Type B pancreatic cell (in vitro differentiated cells): ENCODE measurements at regions not wholly inside any gene's neighbourhood (a gene's known extent, or its start where the extent isn't known, plus 50 kb on each side); places are given as distances from the start of the nearest gene placed in this dataset.

ENCODE experiments used
- DNase-seq: peaks from one replicate; pipeline ENCODE4 v3.0.0; 2021; ENCODE audit warnings: mixed read lengths; ENCODE audit not compliant: unreplicated experiment; ENCODE audit errors: extremely low spot score
- H3K27ac Mint-ChIP-seq: 2 replicates; pipeline ENCODE4 v1.8.0; 2021; ENCODE audit warnings: mild to moderate bottlenecking, mixed read lengths
- H3K27me3 Mint-ChIP-seq: 2 replicates; pipeline ENCODE4 v1.8.0; 2021; ENCODE audit warnings: mixed read lengths
- H3K36me3 Mint-ChIP-seq: 2 replicates; pipeline ENCODE4 v1.8.0; 2021; ENCODE audit warnings: mixed read lengths
- H3K4me1 Mint-ChIP-seq: one replicate; pipeline ENCODE4 v1.8.0; 2021; ENCODE audit warnings: mixed read lengths; ENCODE audit not compliant: unreplicated experiment
- H3K4me3 Mint-ChIP-seq: 2 replicates; pipeline ENCODE4 v1.8.0; 2021; ENCODE audit warnings: mild to moderate bottlenecking, mixed read lengths
- H3K9me3 Mint-ChIP-seq: 2 replicates; pipeline ENCODE4 v1.8.0; 2021; ENCODE audit warnings: mixed read lengths
- CTCF ChIP-seq: fragments of 200-600 bp; sonication (generic); conservative IDR thresholded peaks from 2 replicates; pipeline ENCODE4 v1.5.0; 2021; ENCODE audit warnings: antibody characterized with exemption, mild to moderate bottlenecking

- Mint-ChIP-seq H3K36me3 (no peaks in the 10 kb centered on the region), H3K9me3 (no peaks in the 10 kb centered on the region), H3K27me3 (peaks cover 23% of the 10 kb centered on the region), H3K4me3 (no peak overlapping the region), H3K27ac (no peak overlapping the region), H3K4me1 (no peaks in the 10 kb centered on the region)
- TF ChIP-seq CTCF, result no peak
- no peak for DNase-seq
These were observed 726.4 kb downstream of the BRD1 start for GRCh38 chr22:49101225-49101624.

GRCh38 chr22:49100773-49101172, 726.9 kb downstream of the BRD1 start:
- Mint-ChIP-seq H3K27ac (no peak overlapping the region), H3K9me3 (no peaks in the 10 kb centered on the region), H3K4me3 (no peak overlapping the region), H3K27me3 (peaks cover 23% of the 10 kb centered on the region), H3K4me1 (no peaks in the 10 kb centered on the region), H3K36me3 (no peaks in the 10 kb centered on the region)
- no peak for TF ChIP-seq CTCF
- no peak for DNase-seq

- DNase-seq, result no peak
- Mint-ChIP-seq H3K36me3 (no peaks in the 10 kb centered on the region), H3K27me3 (peaks cover 23% of the 10 kb centered on the region), H3K27ac (no peak overlapping the region), H3K9me3 (no peaks in the 10 kb centered on the region), H3K4me1 (no peaks in the 10 kb centered on the region), H3K4me3 (no peak overlapping the region)
- TF ChIP-seq CTCF, result no peak
These were observed 727.4 kb downstream of the BRD1 start for GRCh38 chr22:49100316-49100715.

GRCh38 chr22:49099496-49100124, 728.1 kb downstream of the BRD1 start:
- DNase-seq, result no peak
- H3K36me3 Mint-ChIP-seq, result no peaks in the 10 kb centered on the region
- no peaks in the 10 kb centered on the region for H3K9me3 Mint-ChIP-seq
- H3K27ac Mint-ChIP-seq, result no peak overlapping the region
- no peak for TF ChIP-seq CTCF
- H3K27me3 Mint-ChIP-seq, result peaks cover 18% of the 10 kb centered on the region
- H3K4me1 Mint-ChIP-seq, result no peaks in the 10 kb centered on the region
- no peak overlapping the region for H3K4me3 Mint-ChIP-seq

- Mint-ChIP-seq H3K4me3 (no peak overlapping the region), H3K4me1 (no peaks in the 10 kb centered on the region), H3K9me3 (no peaks in the 10 kb centered on the region), H3K27ac (no peak overlapping the region), H3K36me3 (no peaks in the 10 kb centered on the region), H3K27me3 (peaks cover 14% of the 10 kb centered on the region)
- no peak for TF ChIP-seq CTCF
- DNase-seq, result no peak
These were observed 728.6 kb downstream of the BRD1 start for GRCh38 chr22:49099089-49099488.

- H3K27ac Mint-ChIP-seq, result no peak overlapping the region
- H3K4me1 Mint-ChIP-seq, result no peaks in the 10 kb centered on the region
- no peak for DNase-seq
- no peaks in the 10 kb centered on the region for H3K36me3 Mint-ChIP-seq
- no peak overlapping the region for H3K4me3 Mint-ChIP-seq
- no peak for TF ChIP-seq CTCF
- no peaks in the 10 kb centered on the region for H3K9me3 Mint-ChIP-seq
- peaks cover 10% of the 10 kb centered on the region for H3K27me3 Mint-ChIP-seq
These were observed 729.7 kb downstream of the BRD1 start for GRCh38 chr22:49097966-49098365.
